GM12878 (cell line): ENCODE measurements at regions not wholly inside any gene's neighbourhood (a gene's known extent, or its start where the extent isn't known, plus 50 kb on each side); places are given as distances from the start of the nearest gene placed in this dataset.

Source experiments
- CBX3 ChIP-seq: fragments of 200-600 bp; sonication (generic); IDR thresholded peaks from 2 replicates; pipeline ENCODE4 v1.6.1; 2016; ENCODE audit warnings: low read depth, borderline replicate concordance
- CREB1 ChIP-seq: IDR thresholded peaks from 2 replicates; pipeline ENCODE4 v1.6.1; 2012; ENCODE audit warnings: low read depth, mild to moderate bottlenecking, inconsistent platforms
- MEF2A ChIP-seq: IDR thresholded peaks from 2 replicates; pipeline ENCODE4 v1.6.1; 2011; ENCODE audit warnings: low read depth, mild to moderate bottlenecking, low read length, moderate library complexity; ENCODE audit not compliant: insufficient read depth
- RCOR1 ChIP-seq: conservative IDR thresholded peaks from 2 replicates; pipeline ENCODE4 v1.6.1; 2012; ENCODE audit warnings: low read depth, low read length, improper control_type of control experiment
- TF ChIP-seq, protein P1 (sequence below), 3 experiments: IDR thresholded peaks in 2 of 3; conservative IDR thresholded peaks in 1 of 3; 2 replicates each; pipeline ENCODE4 v1.5.1; 2011; ENCODE audit warnings: low read depth in 3 of 3, low read length in 3 of 3, mild to moderate bottlenecking in 3 of 3, control low read depth in 2 of 3, moderate library complexity in 2 of 3, inconsistent platforms in 1 of 3, mixed read lengths in 1 of 3; ENCODE audit not compliant: control insufficient read depth in 2 of 3, insufficient read depth in 1 of 3; ENCODE audit errors: extremely low read depth in 1 of 3

GRCh38 chr1:162930976-162931560, 70.1 kb upstream of the CCDC190 start:
- TF ChIP-seq CBX3, result no peak
- TF ChIP-seq MEF2A, result no peak
- no peak for TF ChIP-seq RCOR1
- TF ChIP-seq, protein P1, sequence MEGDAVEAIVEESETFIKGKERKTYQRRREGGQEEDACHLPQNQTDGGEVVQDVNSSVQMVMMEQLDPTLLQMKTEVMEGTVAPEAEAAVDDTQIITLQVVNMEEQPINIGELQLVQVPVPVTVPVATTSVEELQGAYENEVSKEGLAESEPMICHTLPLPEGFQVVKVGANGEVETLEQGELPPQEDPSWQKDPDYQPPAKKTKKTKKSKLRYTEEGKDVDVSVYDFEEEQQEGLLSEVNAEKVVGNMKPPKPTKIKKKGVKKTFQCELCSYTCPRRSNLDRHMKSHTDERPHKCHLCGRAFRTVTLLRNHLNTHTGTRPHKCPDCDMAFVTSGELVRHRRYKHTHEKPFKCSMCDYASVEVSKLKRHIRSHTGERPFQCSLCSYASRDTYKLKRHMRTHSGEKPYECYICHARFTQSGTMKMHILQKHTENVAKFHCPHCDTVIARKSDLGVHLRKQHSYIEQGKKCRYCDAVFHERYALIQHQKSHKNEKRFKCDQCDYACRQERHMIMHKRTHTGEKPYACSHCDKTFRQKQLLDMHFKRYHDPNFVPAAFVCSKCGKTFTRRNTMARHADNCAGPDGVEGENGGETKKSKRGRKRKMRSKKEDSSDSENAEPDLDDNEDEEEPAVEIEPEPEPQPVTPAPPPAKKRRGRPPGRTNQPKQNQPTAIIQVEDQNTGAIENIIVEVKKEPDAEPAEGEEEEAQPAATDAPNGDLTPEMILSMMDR (IDR thresholded peaks at IDR 0.05 in 2 of 3, conservative IDR thresholded peaks at IDR 0.05 in 1 of 3; ENCODE audit: control insufficient read depth in 2 of 3, extremely low read depth in 1 of 3, insufficient read depth in 1 of 3, low read depth in 3 of 3, low read length in 3 of 3), result no peak
- no peak for TF ChIP-seq CREB1
